MM.1S (cell line): ENCODE measurements at regions not wholly inside any gene's neighbourhood (a gene's known extent, or its start where the extent isn't known, plus 50 kb on each side); places are given as distances from the start of the nearest gene placed in this dataset.

ENCODE experiments used
- EZH2phosphoT487 ChIP-seq: fragments of 300-600 bp; sonication (generic); IDR thresholded peaks from 2 replicates; pipeline ENCODE4 v1.6.1; 2018; ENCODE audit warnings: antibody characterized with exemption, low read length
- TF ChIP-seq, protein P1 (sequence below): fragments of 300-600 bp; sonication (generic); IDR thresholded peaks from 2 replicates; pipeline ENCODE4 v1.5.1; 2016; ENCODE audit warnings: antibody characterized with exemption, low read length, mixed read lengths

GRCh38 chr2:11898576-11898975 lies 152.1 kb downstream of the LPIN1 start:
- TF ChIP-seq, protein P1, sequence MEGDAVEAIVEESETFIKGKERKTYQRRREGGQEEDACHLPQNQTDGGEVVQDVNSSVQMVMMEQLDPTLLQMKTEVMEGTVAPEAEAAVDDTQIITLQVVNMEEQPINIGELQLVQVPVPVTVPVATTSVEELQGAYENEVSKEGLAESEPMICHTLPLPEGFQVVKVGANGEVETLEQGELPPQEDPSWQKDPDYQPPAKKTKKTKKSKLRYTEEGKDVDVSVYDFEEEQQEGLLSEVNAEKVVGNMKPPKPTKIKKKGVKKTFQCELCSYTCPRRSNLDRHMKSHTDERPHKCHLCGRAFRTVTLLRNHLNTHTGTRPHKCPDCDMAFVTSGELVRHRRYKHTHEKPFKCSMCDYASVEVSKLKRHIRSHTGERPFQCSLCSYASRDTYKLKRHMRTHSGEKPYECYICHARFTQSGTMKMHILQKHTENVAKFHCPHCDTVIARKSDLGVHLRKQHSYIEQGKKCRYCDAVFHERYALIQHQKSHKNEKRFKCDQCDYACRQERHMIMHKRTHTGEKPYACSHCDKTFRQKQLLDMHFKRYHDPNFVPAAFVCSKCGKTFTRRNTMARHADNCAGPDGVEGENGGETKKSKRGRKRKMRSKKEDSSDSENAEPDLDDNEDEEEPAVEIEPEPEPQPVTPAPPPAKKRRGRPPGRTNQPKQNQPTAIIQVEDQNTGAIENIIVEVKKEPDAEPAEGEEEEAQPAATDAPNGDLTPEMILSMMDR, result no peak
- TF ChIP-seq EZH2phosphoT487, result no peak
